ENCODE measurements at regions not wholly inside any gene's neighbourhood (a gene's known extent, or its start where the extent isn't known, plus 50 kb on each side); places are given as distances from the start of the nearest gene placed in this dataset.

DNA sequence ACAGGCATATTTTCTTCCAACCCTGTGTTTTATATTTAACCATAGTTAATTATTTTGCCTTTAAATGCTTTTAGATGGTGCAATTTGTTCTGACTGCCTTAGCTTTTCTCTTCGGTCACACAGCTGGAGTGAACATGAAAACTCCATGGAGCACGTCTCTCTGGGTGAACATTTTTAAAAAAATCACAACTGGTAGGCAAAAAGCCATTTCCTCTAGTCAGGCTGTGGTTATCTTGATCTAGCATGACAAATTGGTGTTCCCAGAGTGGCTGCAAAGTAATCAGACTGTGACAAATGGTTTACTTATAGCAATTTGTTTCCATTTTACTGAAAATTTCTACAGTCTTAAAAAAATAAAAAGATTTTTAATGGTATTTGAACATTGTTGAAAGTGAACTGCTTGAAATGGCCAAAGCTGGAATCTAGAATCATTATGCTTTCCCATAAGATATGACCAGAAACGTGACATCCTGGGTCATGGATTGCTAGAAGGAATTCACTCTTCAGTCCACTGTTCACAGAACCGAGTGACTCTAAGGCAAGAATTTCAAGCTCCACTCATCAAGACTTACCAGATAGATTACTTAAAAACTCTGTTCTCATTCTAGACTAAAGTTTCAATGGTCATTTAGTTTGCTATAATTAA is 703.6 kb downstream of the CPS1 start:
- no peak for DNase-seq (ENCODE audit: low read depth)
- H3K4me3 ChIP-seq (ENCODE audit: low read depth, low read length) = no peak overlapping the region

DNA sequence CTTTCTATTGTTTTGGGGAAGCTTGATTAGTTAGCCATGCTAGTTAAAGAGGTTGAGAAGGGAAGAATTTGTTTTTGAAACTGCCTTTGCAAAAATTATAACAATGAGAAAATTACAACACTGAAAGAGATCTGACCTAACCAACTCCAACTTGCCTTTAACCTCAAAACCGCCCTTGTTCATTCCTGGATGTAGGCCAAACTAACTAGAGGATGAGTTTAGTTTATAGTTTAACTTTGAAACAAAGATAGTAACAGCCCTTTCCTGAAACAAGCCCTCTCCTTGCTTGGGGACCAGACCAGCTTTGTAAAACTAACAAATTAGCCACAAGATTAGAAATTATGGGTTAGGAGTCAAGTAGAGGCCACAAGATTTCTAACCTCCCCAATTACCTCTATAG is 713.9 kb downstream of the CPS1 start:
- no peak for DNase-seq (ENCODE audit: low read depth)
- no peak overlapping the region for H3K4me3 ChIP-seq (ENCODE audit: low read depth, low read length)

- no peak overlapping the region for H3K4me3 ChIP-seq (ENCODE audit: low read depth, low read length)
- DNase-seq (ENCODE audit: low read depth) = no peak
Observed at GRCh38 chr2:211281430-211282073, 725.2 kb downstream of the CPS1 start.

DNA sequence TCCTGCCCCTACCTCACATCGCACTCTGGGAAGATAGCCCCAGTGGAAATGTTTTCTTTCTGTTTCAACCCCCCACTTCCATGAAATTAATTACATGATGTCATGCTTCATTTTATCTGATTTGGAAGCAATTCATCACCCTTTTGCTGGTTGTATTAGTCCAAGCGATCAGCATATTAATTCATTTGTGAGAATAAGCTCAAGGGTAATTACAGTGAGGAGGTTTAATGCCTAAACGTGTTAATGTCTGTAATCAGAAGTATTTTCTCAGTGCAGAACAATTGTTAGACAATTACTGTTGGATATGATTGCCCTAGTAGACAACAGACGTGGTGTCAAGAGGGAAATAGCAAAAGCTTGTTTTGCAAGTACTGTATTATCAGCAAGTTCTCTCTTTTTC is 746.3 kb downstream of the CPS1 start:
- no peak overlapping the region for H3K4me3 ChIP-seq (ENCODE audit: low read depth, low read length)
- DNase-seq (ENCODE audit: low read depth) = no peak

DNA sequence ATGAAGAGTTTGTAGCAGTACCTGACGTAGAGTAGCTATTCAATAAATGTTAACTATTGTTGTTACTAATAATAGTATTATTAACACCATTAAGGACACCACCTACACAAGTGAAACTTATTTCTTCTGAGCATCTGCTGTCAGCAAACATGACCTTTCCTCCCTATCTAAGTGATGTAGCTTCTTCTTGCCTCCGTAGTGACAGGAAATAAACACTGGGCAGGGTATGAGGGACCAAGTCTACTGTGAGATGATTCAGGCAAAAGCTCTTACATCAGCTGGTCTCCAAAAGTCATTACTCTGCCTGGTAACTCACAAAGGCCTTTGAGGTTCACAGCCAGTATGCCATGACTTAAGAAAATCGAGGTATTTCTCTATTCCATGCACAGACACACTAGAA is 750.5 kb downstream of the CPS1 start:
- DNase-seq (ENCODE audit: low read depth) = no peak
- no peak overlapping the region for H3K4me3 ChIP-seq (ENCODE audit: low read depth, low read length)
